KMS-11 (cell line): ENCODE measurements at regions not wholly inside any gene's neighbourhood (a gene's known extent, or its start where the extent isn't known, plus 50 kb on each side); places are given as distances from the start of the nearest gene placed in this dataset.

Source experiments
- H2AFZ ChIP-seq: fragments of 200-600 bp; sonication (generic); 2 replicates; pipeline ENCODE4 v1.6.1; 2016; ENCODE audit warnings: antibody characterized with exemption, mixed run types, low read depth
- H3K27ac ChIP-seq: fragments of 200-600 bp; sonication (generic); 2 replicates; pipeline ENCODE4 v1.6.1; 2016; ENCODE audit warnings: mild to moderate bottlenecking, mixed run types
- H3K27me3 ChIP-seq: fragments of 200-600 bp; sonication (generic); 2 replicates; pipeline ENCODE4 v1.6.1; 2017; ENCODE audit warnings: mild to moderate bottlenecking, low read depth, mixed run types, moderate library complexity; ENCODE audit not compliant: insufficient read depth
- H3K36me3 ChIP-seq: fragments of 200-600 bp; sonication (generic); 2 replicates; pipeline ENCODE4 v1.6.1; 2017; ENCODE audit warnings: mild to moderate bottlenecking, mixed run types; ENCODE audit not compliant: insufficient read depth
- H3K4me1 ChIP-seq: fragments of 200-600 bp; sonication (generic); 2 replicates; pipeline ENCODE4 v1.6.1; 2016; ENCODE audit warnings: mild to moderate bottlenecking, low read depth, mixed run types; ENCODE audit not compliant: poor library complexity, severe bottlenecking
- H3K4me2 ChIP-seq: fragments of 200-600 bp; sonication (generic); 2 replicates; pipeline ENCODE4 v1.7.0; 2016; ENCODE audit warnings: mild to moderate bottlenecking, mixed run types
- H3K4me3 ChIP-seq: fragments of 200-600 bp; sonication (generic); IDR thresholded peaks from 2 replicates; pipeline ENCODE4 v1.6.1; 2017; ENCODE audit warnings: low read depth, low read length, mixed read lengths; ENCODE audit not compliant: insufficient read depth
- H3K79me2 ChIP-seq: fragments of 200-600 bp; sonication (generic); 2 replicates; pipeline ENCODE4 v1.6.1; 2016; ENCODE audit warnings: low read depth, mixed run types; ENCODE audit not compliant: insufficient read depth
- H3K9ac ChIP-seq: fragments of 200-600 bp; sonication (generic); 2 replicates; pipeline ENCODE4 v1.6.1; 2016; ENCODE audit warnings: mild to moderate bottlenecking, mixed run types
- H4K20me1 ChIP-seq: fragments of 200-600 bp; sonication (generic); 2 replicates; pipeline ENCODE4 v1.6.1; 2016; ENCODE audit warnings: mild to moderate bottlenecking, mixed run types; ENCODE audit not compliant: insufficient read depth
- CTCF ChIP-seq: fragments of 200-600 bp; sonication (generic); conservative IDR thresholded peaks from 2 replicates; pipeline ENCODE4 v1.6.1; 2017; ENCODE audit warnings: low read depth, mild to moderate bottlenecking, antibody characterized with exemption, low read length, moderate library complexity, mixed read lengths

- Histone ChIP-seq H3K79me2 (no peaks in the 10 kb centered on the region), H2AFZ (no peak overlapping the region), H3K36me3 (no peaks in the 10 kb centered on the region), H3K27ac (no peak overlapping the region), H3K27me3 (no peaks in the 10 kb centered on the region), H3K4me1 (no peaks in the 10 kb centered on the region), H3K4me3 (no peak overlapping the region), H3K9ac (no peak overlapping the region), H3K4me2 (no peak overlapping the region), H4K20me1 (no peaks in the 10 kb centered on the region)
- TF ChIP-seq CTCF, result no peak
These were observed 979.1 kb downstream of the TECRL start for GRCh38 chr4:63430105-63430504.

GRCh38 chr4:63396269-63396668 is 1013.0 kb downstream of the TECRL start:
- no peak for TF ChIP-seq CTCF
- Histone ChIP-seq H3K27ac (no peak overlapping the region), H3K9ac (no peak overlapping the region), H3K79me2 (no peaks in the 10 kb centered on the region), H3K27me3 (no peaks in the 10 kb centered on the region), H3K4me1 (no peaks in the 10 kb centered on the region), H4K20me1 (no peaks in the 10 kb centered on the region), H3K36me3 (no peaks in the 10 kb centered on the region), H3K4me3 (no peak overlapping the region), H2AFZ (no peak overlapping the region), H3K4me2 (no peak overlapping the region)

- no peak overlapping the region for H3K27ac ChIP-seq
- no peak overlapping the region for H3K9ac ChIP-seq
- H3K4me1 ChIP-seq, result no peaks in the 10 kb centered on the region
- H3K4me2 ChIP-seq, result no peak overlapping the region
- no peaks in the 10 kb centered on the region for H4K20me1 ChIP-seq
- H2AFZ ChIP-seq, result no peak overlapping the region
- no peaks in the 10 kb centered on the region for H3K79me2 ChIP-seq
- H3K36me3 ChIP-seq, result no peaks in the 10 kb centered on the region
- H3K4me3 ChIP-seq, result no peak overlapping the region
- no peaks in the 10 kb centered on the region for H3K27me3 ChIP-seq
- TF ChIP-seq CTCF, result no peak
These were observed 1015.7 kb downstream of the TECRL start for GRCh38 chr4:63393544-63393943.

GRCh38 chr4:63379750-63380522 is 1029.3 kb downstream of the TECRL start:
- Histone ChIP-seq H3K27ac (no peak overlapping the region), H3K4me2 (no peak overlapping the region), H3K9ac (no peak overlapping the region), H4K20me1 (no peaks in the 10 kb centered on the region), H3K4me1 (no peaks in the 10 kb centered on the region), H3K36me3 (no peaks in the 10 kb centered on the region), H3K4me3 (no peak overlapping the region), H3K79me2 (no peaks in the 10 kb centered on the region), H2AFZ (no peak overlapping the region), H3K27me3 (no peaks in the 10 kb centered on the region)
- no peak for TF ChIP-seq CTCF
